Right lung (tissue), 2 donors: ENCODE measurements at regions not wholly inside any gene's neighbourhood (a gene's known extent, or its start where the extent isn't known, plus 50 kb on each side); places are given as distances from the start of the nearest gene placed in this dataset.

Source experiments
- DNase-seq, 2 donors: peaks; one replicate each; pipeline ENCODE4 v3.0.0-alpha.2; 2013

DNA sequence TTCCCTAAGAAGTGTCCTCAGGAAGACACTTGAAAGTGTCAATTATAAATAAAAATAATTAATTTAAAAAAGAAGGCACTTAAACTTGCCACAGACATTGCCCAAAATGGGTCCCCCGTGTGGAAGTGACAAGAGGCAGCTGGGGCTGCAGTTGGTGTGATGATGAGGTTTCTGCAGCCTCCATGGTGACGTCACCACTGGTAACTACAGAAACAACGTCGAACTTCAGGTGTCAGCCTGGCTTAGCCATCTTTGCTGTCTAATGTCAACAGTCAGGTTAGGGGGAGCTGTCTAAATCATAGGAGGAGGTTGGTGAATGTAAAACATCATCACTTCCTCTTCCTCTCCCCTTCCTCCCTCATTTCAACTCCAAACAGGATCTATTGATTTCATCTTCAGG, 328.6 kb downstream of the MN1 start:
- no peak for DNase-seq

DNA sequence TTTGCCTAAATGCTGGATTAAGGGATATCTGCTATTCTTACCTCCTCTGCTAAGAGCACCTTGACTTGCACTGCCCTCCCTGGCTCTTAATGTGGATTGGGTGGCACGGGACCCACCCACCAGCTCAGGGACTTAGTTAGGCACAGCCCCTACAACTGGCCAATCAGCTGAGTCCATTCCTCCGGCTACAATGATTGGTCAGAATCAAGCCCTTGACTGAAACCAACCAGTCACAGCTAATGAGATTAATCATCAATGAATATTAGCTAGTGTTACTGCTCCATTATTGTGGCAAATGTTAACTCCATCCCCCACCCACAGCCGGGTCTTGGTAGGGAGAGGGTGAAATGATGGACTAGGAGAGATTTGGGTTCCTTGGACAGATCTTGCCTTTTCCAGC, 328.0 kb downstream of the MN1 start:
- DNase-seq = no peak

DNA sequence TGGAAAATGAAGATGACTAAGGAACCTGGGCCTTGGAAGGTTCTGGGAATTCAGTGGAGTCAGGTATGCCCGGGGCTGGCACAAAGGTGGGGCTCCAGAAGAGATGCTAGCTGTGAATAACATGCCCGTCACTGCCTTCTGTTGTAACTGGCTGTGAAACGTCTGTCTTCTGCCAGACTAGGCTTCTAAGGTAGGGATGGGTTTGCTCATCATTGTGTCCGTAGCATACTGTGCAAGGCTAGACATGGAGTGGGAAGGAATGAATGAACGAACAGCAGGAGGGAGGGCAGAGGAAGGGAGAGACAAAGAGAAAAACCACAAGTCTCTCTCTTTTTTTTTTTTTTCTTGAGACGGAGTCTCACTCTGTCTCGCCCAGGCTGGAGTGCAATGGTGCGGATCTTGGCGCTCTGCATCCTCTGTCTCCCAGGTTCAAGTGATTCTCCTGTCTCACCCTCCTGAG, 327.4 kb downstream of the MN1 start:
- no peak for DNase-seq

DNA sequence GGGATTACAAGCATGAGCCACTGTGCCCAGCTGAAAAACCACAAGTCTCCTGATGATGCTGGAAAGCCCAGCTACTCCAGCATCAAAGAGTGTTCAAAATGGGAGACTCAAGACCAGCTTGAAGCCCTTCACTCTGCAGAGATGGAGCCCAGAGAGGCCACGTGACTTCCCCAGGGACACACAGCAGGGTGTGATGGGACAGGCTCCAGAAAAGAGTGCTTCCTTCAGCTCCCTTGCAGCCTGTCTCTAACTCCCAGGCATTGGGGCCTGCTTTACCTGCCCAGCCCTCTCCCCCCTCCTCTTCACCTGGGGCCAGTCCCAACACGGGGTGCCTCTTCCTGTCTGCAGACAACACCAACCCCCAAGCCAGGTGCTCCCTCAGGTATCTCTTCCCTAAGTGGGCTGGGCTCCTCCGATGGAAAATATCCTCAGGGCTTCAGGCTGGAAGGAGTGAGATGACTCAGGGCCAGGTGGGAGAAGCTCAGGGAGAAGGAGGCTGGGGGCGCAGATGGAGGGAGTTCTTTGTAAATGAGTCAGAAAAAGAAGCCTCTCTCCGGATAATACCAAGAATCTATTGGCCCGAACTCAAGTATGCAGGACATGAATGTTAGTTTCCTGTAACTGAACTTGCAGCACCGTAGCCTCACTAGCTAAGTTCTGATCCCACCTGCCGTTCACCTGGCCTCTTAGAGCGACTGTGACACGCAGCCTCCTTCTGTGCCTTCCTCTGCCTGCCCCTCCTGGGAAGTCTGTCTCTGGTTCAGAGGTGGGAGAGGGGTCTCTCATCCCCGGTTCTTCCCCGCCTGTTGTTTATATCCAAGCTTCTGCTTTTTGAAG, 326.6 kb downstream of the MN1 start:
- DNase-seq = no peak

DNA sequence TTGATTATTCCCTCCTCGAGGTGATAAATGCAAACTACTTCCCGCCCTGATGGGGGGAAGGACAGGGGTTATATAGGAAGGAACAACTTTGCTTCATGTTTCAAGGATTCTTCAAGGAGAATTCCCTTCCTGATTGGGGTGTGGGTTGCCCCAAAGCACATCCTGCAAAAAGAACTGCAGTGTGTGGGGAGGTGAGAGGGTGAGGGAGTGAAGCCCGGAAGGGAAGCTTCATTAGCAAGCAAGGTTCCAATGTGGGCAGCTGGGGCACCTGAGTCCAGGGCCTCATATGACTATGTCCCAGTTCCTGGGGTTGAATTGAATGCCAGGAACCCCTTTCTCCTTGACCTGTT, 326.0 kb downstream of the MN1 start:
- no peak for DNase-seq

DNA sequence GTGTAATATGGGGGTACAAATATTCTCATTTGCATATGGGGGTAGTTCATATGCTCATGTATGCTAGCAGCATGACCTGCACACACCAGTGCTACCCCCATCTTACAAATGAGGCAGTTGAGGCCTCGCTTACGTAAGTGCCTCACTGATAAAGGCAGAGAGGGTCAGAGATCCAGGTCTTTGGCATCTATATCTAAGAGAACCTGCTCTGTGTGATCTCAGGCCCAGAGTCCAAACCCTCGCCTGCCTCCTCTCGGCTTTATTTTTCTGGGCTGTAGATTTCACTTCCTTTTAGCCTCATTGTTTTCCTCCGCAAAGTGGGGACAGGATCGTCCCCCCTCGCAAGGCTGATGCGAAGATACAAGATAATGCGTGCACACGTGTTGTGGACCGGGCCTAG, 325.2 kb downstream of the MN1 start:
- DNase-seq = no peak

DNA sequence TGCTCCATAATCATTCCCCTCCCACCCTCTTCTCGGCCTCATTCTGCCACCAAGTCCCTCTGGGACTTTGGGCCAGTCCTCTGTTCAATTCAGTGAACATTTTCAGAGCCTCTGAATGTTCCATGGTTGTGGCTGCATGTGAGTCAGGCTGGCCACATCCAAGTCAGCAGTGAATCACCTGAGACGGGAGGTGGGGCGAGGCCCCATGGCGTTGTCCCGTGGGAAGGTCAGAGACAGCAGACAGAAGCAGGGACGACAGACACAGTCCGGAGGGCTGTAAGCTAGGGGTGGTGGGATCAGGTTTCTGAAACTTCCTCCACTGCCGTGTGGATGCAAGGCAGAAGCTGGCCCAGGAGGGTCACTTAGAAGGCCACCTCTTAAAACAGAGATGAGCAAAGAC, 324.8 kb downstream of the MN1 start:
- no peak for DNase-seq

DNA sequence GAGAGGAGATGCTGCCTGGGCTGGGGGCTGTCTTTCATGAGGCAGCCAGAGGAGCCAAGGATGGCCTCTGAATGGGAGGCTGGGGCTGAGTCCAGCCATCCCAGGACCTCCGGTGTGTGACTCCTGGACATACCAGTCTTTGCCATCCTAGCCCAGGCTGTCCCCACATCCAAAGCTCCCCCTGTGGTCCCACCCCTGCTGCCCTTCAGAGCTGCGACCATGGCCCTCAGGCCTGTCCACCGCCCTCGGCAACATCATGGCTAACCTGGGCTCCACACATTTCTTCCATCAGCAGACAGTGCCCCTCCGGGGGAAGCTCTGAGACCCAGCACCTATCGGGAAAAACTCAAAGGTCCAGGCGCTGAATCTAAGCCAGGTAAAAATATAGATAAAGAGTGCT, 324.4 kb downstream of the MN1 start:
- DNase-seq = no peak

DNA sequence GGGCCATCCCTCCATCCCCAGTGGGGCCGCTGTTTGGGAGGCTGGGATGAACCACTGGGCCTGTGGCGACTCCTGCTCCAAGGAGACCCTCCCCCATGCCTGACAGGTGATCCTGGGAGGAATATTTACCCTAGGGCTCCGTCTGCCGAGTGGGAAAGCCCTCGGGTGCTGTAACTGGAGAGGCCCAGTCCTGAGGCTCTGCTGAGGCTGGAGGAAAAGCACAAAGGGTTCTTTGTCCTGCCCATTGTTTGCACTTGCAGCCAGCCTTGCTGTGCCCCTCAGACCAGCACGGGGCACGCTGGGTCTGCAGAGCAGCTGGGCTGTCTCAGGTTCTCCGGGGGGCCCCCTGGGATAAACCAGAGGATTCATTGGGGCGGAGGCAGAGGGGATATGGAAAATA, 321.1 kb downstream of the MN1 start:
- DNase-seq = no peak

DNA sequence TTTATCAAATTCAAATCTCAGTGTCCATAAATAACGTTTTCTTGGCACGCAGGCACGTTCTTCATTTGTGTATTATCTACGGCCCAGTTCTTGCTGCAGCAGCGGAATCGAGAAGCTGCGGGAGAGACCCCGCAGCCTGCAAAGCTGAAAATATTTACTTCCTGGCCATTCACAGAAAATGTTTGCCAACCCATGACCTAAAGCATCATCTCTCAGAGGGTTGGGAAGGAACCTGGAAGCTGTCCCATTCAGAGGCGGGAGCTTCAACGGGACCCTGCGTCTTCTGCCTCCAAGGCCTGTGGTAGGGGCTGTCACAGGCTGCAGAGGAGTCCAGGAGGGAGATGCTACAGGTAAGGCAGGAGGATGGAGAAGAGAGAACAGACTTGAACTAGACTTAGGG, 319.2 kb downstream of the MN1 start:
- no peak for DNase-seq

DNA sequence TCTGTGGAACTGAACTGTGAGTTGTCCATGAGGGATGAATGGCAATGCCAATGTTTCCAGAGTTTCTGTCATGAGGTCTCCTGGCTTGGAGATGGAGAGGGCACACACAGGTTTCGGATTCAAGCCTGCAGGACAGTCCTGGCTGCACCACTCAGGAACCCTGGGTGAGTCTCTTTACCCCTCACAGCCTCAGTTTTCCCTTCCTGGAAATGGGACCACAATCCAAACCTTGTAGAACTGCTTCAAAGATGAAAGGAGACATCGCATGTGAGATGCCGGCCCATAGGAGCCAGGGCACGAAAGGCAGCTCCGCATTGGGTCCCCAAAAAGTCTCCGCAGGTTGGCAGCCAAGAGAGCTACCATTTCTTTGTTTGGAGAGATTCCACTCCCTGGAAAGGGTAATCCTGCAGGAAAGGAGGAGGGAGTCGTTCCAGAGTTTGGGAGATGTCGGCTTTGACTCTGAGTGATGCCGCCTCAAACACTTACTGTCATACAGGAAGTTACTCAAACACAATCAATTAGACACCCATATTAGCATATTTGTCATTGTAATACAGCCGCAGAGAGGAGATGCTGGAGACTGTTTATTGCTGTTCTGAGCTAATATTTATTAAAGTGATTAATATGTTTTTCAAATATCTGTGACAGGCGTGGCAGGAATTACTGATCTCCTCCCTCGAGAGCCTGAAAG, 318.3 kb downstream of the MN1 start:
- DNase-seq = no peak

DNA sequence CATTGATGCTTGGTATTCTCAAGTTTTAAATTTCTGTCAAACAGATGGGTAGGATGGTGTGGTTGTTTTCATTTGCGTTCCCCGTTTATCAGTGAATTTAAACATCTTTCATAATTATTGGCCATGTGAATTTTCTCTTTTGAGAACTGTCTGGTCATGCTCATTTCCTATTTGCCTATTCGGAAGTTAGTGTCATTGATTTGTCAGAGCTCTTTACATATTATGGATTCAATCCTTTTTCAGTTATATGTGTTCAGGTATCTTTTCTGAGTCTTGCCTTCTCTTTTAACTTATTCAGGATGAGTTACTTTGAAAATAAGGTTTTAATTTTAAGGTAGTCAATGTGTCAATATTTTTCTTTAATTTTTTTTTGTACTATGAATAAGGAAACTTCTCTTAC, 315.7 kb downstream of the MN1 start:
- no peak for DNase-seq

DNA sequence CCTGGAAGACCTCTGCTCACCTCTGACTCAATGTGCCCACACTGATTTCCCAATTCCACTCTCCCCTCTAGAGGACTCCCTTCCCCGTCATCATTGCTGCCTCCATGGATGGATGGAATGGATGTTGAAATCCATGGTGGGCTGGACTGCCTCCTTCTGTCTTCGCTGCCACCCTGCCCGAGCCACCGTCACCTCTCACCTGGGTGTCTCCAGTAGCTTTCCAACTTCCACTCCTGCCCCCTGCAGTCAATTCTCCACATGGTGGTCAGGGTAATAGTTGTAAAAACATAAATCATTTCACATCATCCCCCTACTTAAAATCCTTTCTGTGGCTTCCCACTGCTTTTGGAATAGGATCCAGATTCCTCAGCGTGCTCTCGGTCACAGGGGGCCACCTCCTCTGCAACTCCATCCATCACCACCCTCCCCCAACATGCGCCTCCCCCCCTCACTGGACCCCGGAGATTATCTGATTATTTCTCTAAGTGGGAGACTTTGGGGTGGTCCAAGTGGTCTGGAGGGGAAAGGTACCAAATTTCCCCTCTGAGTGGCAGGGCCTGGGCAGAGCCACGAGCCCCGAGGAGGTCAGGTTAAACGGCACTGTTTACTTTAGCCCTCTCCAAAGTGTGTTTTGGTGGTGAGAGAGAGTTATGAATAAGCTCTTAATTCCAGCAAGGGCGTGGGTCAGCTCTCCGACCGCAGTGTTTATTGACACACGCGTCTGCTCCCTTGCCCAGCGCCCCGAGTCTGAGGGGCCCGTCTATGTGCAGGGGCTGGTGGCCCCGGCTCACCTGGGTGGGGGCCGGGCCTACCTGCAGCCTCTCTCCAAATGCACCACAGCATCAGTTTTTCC, 313.7 kb downstream of the MN1 start:
- no peak for DNase-seq

DNA sequence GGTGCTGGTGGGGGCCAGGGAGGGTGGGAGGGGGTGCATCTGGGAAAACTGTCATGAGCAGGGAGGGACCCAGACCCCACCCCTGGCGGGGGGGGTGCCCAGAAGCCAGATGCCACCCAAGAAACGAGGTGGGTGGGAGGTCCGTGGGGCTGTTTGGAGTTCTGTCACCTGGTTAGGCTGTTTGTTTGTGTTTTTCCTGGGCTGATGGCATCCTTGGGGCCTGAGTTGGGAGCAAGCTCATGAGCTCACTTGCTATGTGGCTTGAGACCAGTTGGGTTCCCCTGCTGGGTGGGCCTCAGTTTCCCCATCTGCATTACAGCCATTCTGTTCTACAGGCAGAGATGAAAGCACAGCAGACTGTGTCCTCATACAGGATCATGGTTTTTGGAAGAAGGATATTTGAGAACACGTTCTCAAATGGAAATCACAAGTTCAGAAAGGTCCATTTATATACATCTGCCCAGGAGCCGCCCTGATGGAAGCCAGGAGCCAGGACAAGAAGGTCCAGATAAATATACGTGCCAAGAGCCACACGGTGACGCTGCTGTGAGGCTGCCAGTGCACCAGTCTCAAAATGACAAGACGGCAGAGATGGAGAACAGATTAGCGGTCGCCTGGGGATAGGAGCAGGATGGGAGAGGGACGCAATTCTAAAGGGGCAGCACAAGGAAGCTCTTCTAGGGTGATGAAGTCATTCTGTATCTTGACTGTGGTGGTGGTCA, 312.9 kb downstream of the MN1 start:
- DNase-seq = no peak

DNA sequence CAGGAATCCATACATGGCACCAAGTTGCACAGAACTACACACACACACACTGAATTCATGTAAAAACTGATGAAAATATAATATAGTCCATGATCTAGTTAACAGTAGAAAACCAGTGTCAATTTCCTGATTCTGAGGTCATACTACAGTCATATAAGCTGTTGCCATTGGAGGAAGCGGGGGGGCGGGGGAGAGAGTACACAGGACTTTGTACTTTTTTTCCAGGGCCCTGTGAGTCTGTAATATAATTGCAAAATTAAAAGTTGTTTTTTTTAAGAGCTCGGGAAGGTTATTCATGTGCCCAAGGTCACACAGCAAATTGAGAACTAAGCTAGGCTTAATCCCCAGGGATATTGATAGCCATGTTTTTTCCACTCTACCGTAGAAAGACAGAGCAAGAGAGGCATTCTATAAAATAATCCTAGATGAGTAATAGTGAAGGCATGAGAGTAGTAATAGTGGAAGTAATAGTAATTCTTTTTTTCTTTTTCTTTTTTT, 312.3 kb downstream of the MN1 start:
- DNase-seq = no peak

DNA sequence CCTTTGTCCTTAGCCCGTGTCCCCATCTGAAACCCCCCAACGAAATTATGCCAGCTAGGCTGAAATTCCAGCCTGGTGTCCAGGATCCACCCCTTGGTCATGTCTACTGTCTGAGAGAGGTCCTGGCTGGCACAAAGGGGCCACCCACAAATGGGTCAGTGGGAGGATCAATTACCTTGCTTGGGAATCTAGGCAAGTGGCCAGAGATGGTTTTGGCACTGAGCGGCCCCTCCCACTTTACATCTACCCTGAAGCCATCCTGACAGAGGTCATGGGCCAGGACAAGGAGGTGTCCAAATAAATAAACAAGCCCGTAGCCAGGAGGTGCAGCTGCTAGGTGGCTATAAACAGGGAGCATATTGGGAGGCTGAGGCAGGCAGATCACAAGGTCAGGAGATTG, 311.5 kb downstream of the MN1 start:
- no peak for DNase-seq

DNA sequence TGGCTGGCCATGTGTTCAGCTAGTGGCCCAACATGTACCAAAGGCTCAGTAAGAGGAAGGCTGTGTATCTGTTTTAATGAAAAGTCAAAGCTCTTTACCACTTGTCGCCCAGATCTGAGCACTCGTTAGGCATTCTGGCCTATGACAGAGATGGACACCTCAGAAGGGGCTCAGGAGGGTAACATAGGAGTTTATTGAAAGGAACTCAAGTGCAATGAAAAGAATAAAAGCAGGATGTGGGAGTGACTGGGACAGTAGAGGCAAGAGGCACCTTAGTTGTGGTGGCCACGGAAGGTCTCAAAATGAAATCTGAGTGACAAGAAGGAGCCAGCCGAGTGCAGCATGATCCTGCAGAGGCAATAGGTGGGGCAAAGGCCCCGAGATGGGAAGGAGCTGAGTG, 309.7 kb downstream of the MN1 start:
- DNase-seq = no peak

DNA sequence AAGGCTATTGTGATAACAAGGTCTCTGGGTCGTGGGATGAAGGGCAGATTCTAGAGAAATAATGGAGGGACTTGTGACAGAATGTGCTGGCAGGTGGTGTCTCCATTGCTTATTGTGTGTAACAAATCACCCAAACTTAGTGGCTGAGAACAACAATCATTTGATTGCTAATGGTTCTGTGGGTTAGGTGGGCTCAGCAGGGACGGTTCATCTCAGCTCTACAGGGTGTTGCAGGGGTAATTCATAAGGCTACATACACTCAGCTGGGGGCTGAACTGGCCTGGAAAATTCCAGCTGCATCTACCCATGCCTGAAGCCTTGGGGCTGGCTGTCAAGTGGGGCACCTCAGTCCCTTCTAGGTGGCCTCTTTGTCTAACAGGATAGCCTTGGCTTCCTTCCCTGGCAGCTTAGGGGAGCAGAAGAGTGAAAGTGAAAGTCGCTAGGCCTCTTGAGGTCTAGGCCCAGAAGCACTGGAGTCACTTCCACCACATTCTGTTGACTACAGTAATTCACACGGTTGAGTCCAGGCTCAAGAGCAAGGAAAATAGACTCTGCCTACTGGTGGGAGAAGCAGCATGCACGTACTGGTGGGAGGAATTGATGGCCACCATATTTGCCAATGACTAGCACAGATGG, 308.9 kb downstream of the MN1 start:
- DNase-seq = no peak

DNA sequence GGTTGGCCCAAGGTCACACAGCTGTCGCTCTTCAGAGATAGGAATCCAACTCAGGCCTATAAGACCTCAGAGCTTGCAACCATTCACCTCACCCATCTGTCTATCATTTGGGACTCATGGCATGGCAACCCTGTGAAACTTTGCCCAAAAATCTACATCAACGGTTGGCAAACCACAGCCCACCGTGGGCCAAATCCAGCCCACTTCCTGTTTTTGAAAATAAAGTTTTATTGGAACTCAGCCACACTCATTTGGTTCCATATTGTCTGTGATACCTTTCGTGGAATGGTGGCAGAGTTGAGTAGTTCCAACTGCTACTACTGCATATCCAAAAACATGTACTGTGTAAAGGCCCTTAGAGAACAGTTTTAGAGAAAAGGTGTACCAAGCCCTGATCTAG, 307.8 kb downstream of the MN1 start:
- no peak for DNase-seq

DNA sequence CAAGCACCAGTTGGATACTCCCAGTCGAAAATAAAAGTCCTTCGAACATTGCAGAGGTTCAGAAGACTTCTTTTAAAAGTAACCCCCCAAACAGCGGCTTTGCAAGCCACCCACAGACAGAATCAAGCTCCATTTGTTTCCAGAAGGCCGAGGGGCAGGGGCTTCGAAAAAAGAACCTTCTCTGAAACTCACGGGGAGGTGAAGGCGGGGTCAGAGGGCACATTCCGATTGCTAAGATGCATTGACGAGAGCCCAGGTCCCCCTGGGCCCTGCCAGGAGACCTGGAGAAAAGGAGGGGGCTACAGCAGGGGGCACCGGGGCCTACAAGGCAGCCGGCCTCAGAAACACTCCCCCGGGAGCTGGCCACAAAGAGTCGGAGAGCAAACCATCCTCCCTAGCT, 306.8 kb downstream of the MN1 start:
- no peak for DNase-seq

DNA sequence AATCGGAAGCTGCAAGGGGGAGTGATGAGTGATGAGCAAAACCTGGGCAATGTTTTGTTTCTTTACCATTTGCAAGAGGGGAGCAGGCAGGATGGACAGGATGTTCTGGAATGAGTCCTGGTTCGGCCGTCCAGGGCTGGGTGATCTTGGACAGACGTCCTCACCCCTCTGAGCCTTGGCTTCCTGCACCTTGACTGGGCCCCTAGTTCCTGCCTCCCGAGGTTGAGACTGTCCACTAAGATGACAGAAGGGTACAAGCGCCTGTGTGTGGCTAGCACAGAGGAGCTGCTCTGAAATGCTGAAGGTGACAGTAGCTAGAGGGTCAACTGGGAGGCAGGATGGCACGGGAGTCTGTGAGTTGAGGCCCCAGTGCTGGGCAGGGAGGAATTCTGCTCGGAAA, 306.2 kb downstream of the MN1 start:
- no peak for DNase-seq
